HepG2 (cell line): ENCODE measurements at regions not wholly inside any gene's neighbourhood (a gene's known extent, or its start where the extent isn't known, plus 50 kb on each side); places are given as distances from the start of the nearest gene placed in this dataset.
"Not testable (repeated sequence)": the region's sequence is repeated elsewhere in the genome, so short reads cannot be mapped to it uniquely, and the experiment has no call there.

Experiments
- ATAC-seq: fragments of 200-7000 bp; cut with Tn5 transposase; 3 replicates; pipeline ENCODE4 v1.9.1; 2020; ENCODE audit warnings: mild to moderate bottlenecking, moderate library complexity
- BruUV-seq: library from RNA; stranded (reverse); fragments of 400-500 nt; replicated peaks from 2 replicates; lab custom pipeline; 2021; lab: Mats Ljungman, UMichigan
- CTCF ChIA-PET: fragments of 300-600 bp; formaldehyde crosslinking; extraction: SDS; loops from one replicate; lab custom pipeline; 2021; ENCODE audit warnings: low total read pairs, inconsistent platforms, low intra/inter-chr PET ratio; lab: Yijun Ruan, JAX
- POLR2A ChIA-PET: fragments of 350-600 bp; sonication (Branson Sonifier 250); formaldehyde crosslinking; loops from one replicate; lab custom pipeline; 2020; ENCODE audit warnings: antibody characterized with exemption, inconsistent platforms; lab: Yijun Ruan, JAX
- DNase-seq: peaks from one replicate; pipeline ENCODE4 v3.0.0-alpha.2; 2015; ENCODE audit warnings: low spot score
- FAIRE-seq: peaks from 3 replicates; lab custom pipeline; 2011; peaks lifted over from hg19 to GRCh38; lab: Jason Lieb, UNC
- H2AFZ ChIP-seq: one replicate; pipeline ENCODE4 v1.6.1; 2011; ENCODE audit warnings: low read length, inconsistent platforms
- H3K27ac ChIP-seq: fragments of 300-600 bp; 3 replicates; pipeline ENCODE4 v1.8.0; 2011; ENCODE audit warnings: mixed run types, mild to moderate bottlenecking, mixed read lengths, low read length, inconsistent platforms; ENCODE audit not compliant: insufficient read depth; ENCODE audit errors: extremely low read length
- H3K27me3 ChIP-seq, 2 experiments: fragments of 200-600 bp in 1 of 2; 2 replicates in 1 of 2; 3 replicates in 1 of 2; pipeline versions ENCODE4 v1.6.0 to v1.8.0; 2011; ENCODE audit warnings: low read length in 2 of 2, mild to moderate bottlenecking in 2 of 2, moderate library complexity in 2 of 2, inconsistent platforms in 1 of 2; ENCODE audit not compliant: insufficient read depth in 2 of 2, control insufficient read depth in 1 of 2
- H3K36me3 ChIP-seq, 2 experiments: fragments of 200-600 bp in 1 of 2; replicated peaks in 1 of 2; 2 replicates in 1 of 2; 3 replicates in 1 of 2; pipeline versions ENCODE4 v1.5.1 to v1.8.0; 2011; ENCODE audit warnings: low read length in 2 of 2, inconsistent platforms in 1 of 2; ENCODE audit not compliant: insufficient read depth in 2 of 2, control insufficient read depth in 1 of 2
- H3K4me1 ChIP-seq: 2 replicates; pipeline ENCODE4 v1.5.1; 2012; ENCODE audit warnings: low read length, inconsistent platforms; ENCODE audit not compliant: insufficient read depth
- H3K4me2 ChIP-seq: 2 replicates; pipeline ENCODE4 v1.6.0; 2011; ENCODE audit warnings: low read depth, low read length, inconsistent platforms
- H3K4me3 ChIP-seq, 3 experiments: fragments of 200-600 bp in 1 of 3; sonication (generic), shearing (Covaris generic) in 1 of 3; replicated peaks in 1 of 3; 2 replicates each; pipeline ENCODE4 v1.5.1; 2011 to 2016; ENCODE audit warnings: low read length in 3 of 3, inconsistent platforms in 2 of 3, low read depth in 2 of 3, mild to moderate bottlenecking in 2 of 3, control low read depth in 1 of 3, mixed read lengths in 1 of 3; ENCODE audit not compliant: insufficient read depth in 1 of 3
- H3K79me2 ChIP-seq: one replicate; pipeline ENCODE4 v1.6.1; 2011; ENCODE audit warnings: low read length, inconsistent platforms; ENCODE audit not compliant: insufficient read depth
- H3K9ac ChIP-seq: 2 replicates; pipeline ENCODE4 v1.6.0; 2011; ENCODE audit warnings: mild to moderate bottlenecking, low read depth, low read length, inconsistent platforms; ENCODE audit not compliant: insufficient read depth
- H3K9me3 ChIP-seq: 2 replicates; pipeline ENCODE4 v1.5.1; 2012; ENCODE audit warnings: mild to moderate bottlenecking, low read length
- H4K20me1 ChIP-seq: 2 replicates; pipeline ENCODE4 v1.6.0; 2011; ENCODE audit warnings: inconsistent platforms, mild to moderate bottlenecking, low read length, moderate library complexity; ENCODE audit not compliant: insufficient read depth
- AHDC1 ChIP-seq: sonication (generic); formaldehyde crosslinking; IDR thresholded peaks from 2 replicates; pipeline ENCODE4 v1.5.1; 2020; ENCODE audit warnings: mild to moderate bottlenecking, missing genetic modification reagents, borderline replicate concordance
- CEBPG ChIP-seq: IDR thresholded peaks from 2 replicates; pipeline ENCODE4 v1.6.1; 2016
- ETV5 ChIP-seq: IDR thresholded peaks from 2 replicates; pipeline ENCODE4 v1.6.1; 2018; ENCODE audit warnings: missing biosample characterization, missing genetic modification reagents, inconsistent platforms, borderline replicate concordance
- FOXJ3 ChIP-seq: sonication (generic); formaldehyde crosslinking; IDR thresholded peaks from 2 replicates; pipeline ENCODE4 v1.4.0; 2020; ENCODE audit warnings: missing genetic modification reagents, mild to moderate bottlenecking, borderline replicate concordance
- FOXK2 ChIP-seq: fragments of 450-650 bp; IDR thresholded peaks from 2 replicates; pipeline ENCODE4 v1.6.1; 2016
- HNF4G ChIP-seq, 2 experiments: sonication (generic) in 1 of 2; formaldehyde crosslinking in 1 of 2; IDR thresholded peaks; 2 replicates each; pipeline versions ENCODE4 v1.4.0 to v1.6.1; 2011 to 2020; ENCODE audit warnings: borderline replicate concordance in 2 of 2, low read depth in 2 of 2, mild to moderate bottlenecking in 2 of 2, low read length in 1 of 2, missing genetic modification reagents in 1 of 2, moderate library complexity in 1 of 2
- MED1 ChIP-seq: sonication (generic); formaldehyde crosslinking; IDR thresholded peaks from 2 replicates; pipeline ENCODE4 v1.4.0; 2020; ENCODE audit warnings: missing genetic modification reagents
- THAP11 ChIP-seq: IDR thresholded peaks from 2 replicates; pipeline ENCODE4 v1.6.1; 2016; ENCODE audit warnings: missing biosample characterization, missing genetic modification reagents
- USF2 ChIP-seq, 2 experiments: sonication (generic) in 1 of 2; formaldehyde crosslinking in 1 of 2; IDR thresholded peaks; 2 replicates each; pipeline versions ENCODE4 v1.5.1 to v1.6.1; 2011 to 2020; ENCODE audit warnings: borderline replicate concordance in 1 of 2, low read depth in 1 of 2, low read length in 1 of 2, mild to moderate bottlenecking in 1 of 2, missing genetic modification reagents in 1 of 2, moderate library complexity in 1 of 2
- ZFP36L1 ChIP-seq: sonication (generic); formaldehyde crosslinking; IDR thresholded peaks from 2 replicates; pipeline ENCODE4 v1.8.0; 2022; ENCODE audit warnings: mild to moderate bottlenecking, missing genetic modification reagents, moderate library complexity
- ZMYM3 ChIP-seq: sonication (generic); formaldehyde crosslinking; IDR thresholded peaks from 2 replicates; pipeline ENCODE4 v1.5.1; 2020; ENCODE audit warnings: mild to moderate bottlenecking, missing genetic modification reagents
- ZNF263 ChIP-seq: sonication (generic); formaldehyde crosslinking; IDR thresholded peaks from 2 replicates; pipeline ENCODE4 v1.4.0; 2020; ENCODE audit warnings: missing genetic modification reagents
- ZSCAN5A ChIP-seq: sonication (generic); formaldehyde crosslinking; IDR thresholded peaks from 2 replicates; pipeline ENCODE4 v1.8.0; 2022; ENCODE audit warnings: mild to moderate bottlenecking, missing genetic modification reagents, borderline replicate concordance
- WGBS: methylation state at CpG from one replicate; pipeline ENCODE4 v1.1.6; 2017; ENCODE audit warnings: low lambda C conversion rate; 5-methylcytosine and 5-hydroxymethylcytosine counted together
- in situ Hi-C: cut with HindIII; loops from 2 replicates; pipeline ENCODE4 v1.10.0; 2017; ENCODE audit warnings: low pct_unique_long_range_greater_than_20kb; ENCODE audit not compliant: extremely low pct_ligation_motif_present
- intact Hi-C: fragments of 100-400 bp; cut with micrococcal nuclease; formaldehyde crosslinking; loops from one replicate; pipeline ENCODE4 v1.10.0; 2022; ENCODE audit not compliant: unreplicated experiment

- Histone ChIP-seq H3K4me1 (peaks cover 75% of the 10 kb centered on the region), H3K4me2 (peak overlapping the region; percentile 45)
- H2AFZ ChIP-seq; H3K79me2 ChIP-seq; H3K9ac ChIP-seq; BruUV-seq; CTCF ChIA-PET; H3K9me3 ChIP-seq; H3K4me3 ChIP-seq; H3K27ac ChIP-seq; H3K27me3 ChIP-seq; in situ Hi-C loops; H3K36me3 ChIP-seq; H4K20me1 ChIP-seq; intact Hi-C loops; TF ChIP-seq HNF4G (IDR thresholded peaks at IDR 0.05; ENCODE audit: borderline replicate concordance, low read depth, low read length); USF2 (IDR thresholded peaks at IDR 0.05; ENCODE audit: low read depth, low read length): not testable (repeated sequence)
- 11% methylated on average over 10 of the region's 10 CpGs for WGBS
- DNase-seq (peak; percentile 83), FAIRE-seq (peak; percentile 78), ATAC-seq (peak; percentile 61)
- POLR2A ChIA-PET = interaction anchor here (0.6 to 4.7 kb wide), 13 partner anchors 16 to 270 kb away, joined by 3 to 50 read pairs (median 9); partner anchors contain the start of gene ZNF217
- TF ChIP-seq ETV5 = peak; percentile 76; the same call in 1 of the 2 replicates
- 0 out of 2 replicates have a peak, but pooled peaks have one; percentile 27 for TF ChIP-seq HNF4G (CRISPR knock-in tag; IDR thresholded peaks at IDR 0.05; ENCODE audit: borderline replicate concordance, low read depth)
- TF ChIP-seq CEBPG (CRISPR knock-in tag) = peak; percentile 35; the same call in 1 of the 2 replicates
- peak; percentile 96 for TF ChIP-seq ZNF263
- 0 out of 2 replicates have a peak, but pooled peaks have one; percentile 28 for TF ChIP-seq ZSCAN5A (CRISPR knock-in tag)
- 0 out of 2 replicates have a peak, but pooled peaks have one; percentile 11 for TF ChIP-seq USF2 (CRISPR knock-in tag; IDR thresholded peaks at IDR 0.05; ENCODE audit: borderline replicate concordance)
- TF ChIP-seq THAP11 (CRISPR knock-in tag) = 0 out of 2 replicates have a peak, but pooled peaks have one; percentile 21
- peak; percentile 25; the same call in 1 of the 2 replicates for TF ChIP-seq ZMYM3 (CRISPR knock-in tag)
- peak; percentile 75; the same call in 1 of the 2 replicates for TF ChIP-seq FOXJ3 (CRISPR knock-in tag)
- TF ChIP-seq MED1 = peak; percentile 88
- TF ChIP-seq AHDC1 (CRISPR knock-in tag) = peak; percentile 52; the same call in 1 of the 2 replicates
- TF ChIP-seq FOXK2 = 0 out of 2 replicates have a peak, but pooled peaks have one; percentile 7
- TF ChIP-seq ZFP36L1 (CRISPR knock-in tag) = peak; percentile 54; the same call in 1 of the 2 replicates
These were observed 206.3 kb downstream of the BCAS1 start for GRCh38 chr20:53863923-53864641.
